HG02610 (cell line): ENCODE measurements at regions not wholly inside any gene's neighbourhood (a gene's known extent, or its start where the extent isn't known, plus 50 kb on each side); places are given as distances from the start of the nearest gene placed in this dataset.
A peak's percentile ranks its signal among the peaks of the same experiment; 100 is the strongest.
"Not testable (repeated sequence)": the region's sequence is repeated elsewhere in the genome, so short reads cannot be mapped to it uniquely, and the experiment has no call there.

ENCODE experiments used
- ATAC-seq: cut with Tn5 transposase; IDR thresholded peaks from one replicate; pipeline ENCODE4 v1.9.1; 2021; ENCODE audit warnings: mild to moderate bottlenecking, moderate library complexity; ENCODE audit not compliant: unreplicated experiment

GRCh38 chr2:8437949-8438400 is 243.9 kb upstream of the ID2 start:
- no peak for ATAC-seq

GRCh38 chr2:8438476-8438875 is 243.4 kb upstream of the ID2 start:
- ATAC-seq = no peak

GRCh38 chr2:8438996-8439395 is 242.9 kb upstream of the ID2 start:
- ATAC-seq = no peak

- ATAC-seq = no peak
These were observed 241.7 kb upstream of the ID2 start for GRCh38 chr2:8440029-8440778.

- ATAC-seq = no peak
These were observed 240.5 kb upstream of the ID2 start for GRCh38 chr2:8441371-8441770.

GRCh38 chr2:8441986-8442385 is 239.9 kb upstream of the ID2 start:
- ATAC-seq = peak; percentile 62

- ATAC-seq = no peak
These were observed 238.9 kb upstream of the ID2 start for GRCh38 chr2:8442833-8443486.

GRCh38 chr2:8445580-8445979 is 236.3 kb upstream of the ID2 start:
- ATAC-seq = no peak

GRCh38 chr2:8446751-8447150 is 235.1 kb upstream of the ID2 start:
- not testable (repeated sequence) for ATAC-seq

- ATAC-seq = no peak
These were observed 234.1 kb upstream of the ID2 start for GRCh38 chr2:8447610-8448221.

GRCh38 chr2:8448824-8449556 is 232.9 kb upstream of the ID2 start:
- ATAC-seq = no peak

GRCh38 chr2:8451273-8451672 is 230.6 kb upstream of the ID2 start:
- no peak for ATAC-seq

GRCh38 chr2:8452296-8452695 is 229.6 kb upstream of the ID2 start:
- no peak for ATAC-seq

- ATAC-seq = no peak
These were observed 228.6 kb upstream of the ID2 start for GRCh38 chr2:8452979-8453903.

- no peak for ATAC-seq
These were observed 228.0 kb upstream of the ID2 start for GRCh38 chr2:8453904-8454302.

- no peak for ATAC-seq
These were observed 227.1 kb upstream of the ID2 start for GRCh38 chr2:8454797-8455196.

- no peak for ATAC-seq
These were observed 226.4 kb upstream of the ID2 start for GRCh38 chr2:8455236-8456150.

GRCh38 chr2:8456151-8457091 is 225.4 kb upstream of the ID2 start:
- ATAC-seq = no peak
